IMR-90 (cell line): ENCODE measurements at regions not wholly inside any gene's neighbourhood (a gene's known extent, or its start where the extent isn't known, plus 50 kb on each side); places are given as distances from the start of the nearest gene placed in this dataset.

Experiments
- ATAC-seq: fragments of 200-7000 bp; cut with Tn5 transposase; 2 replicates; pipeline ENCODE4 v1.9.1; 2020; ENCODE audit warnings: low read depth, mild to moderate bottlenecking, moderate library complexity
- BruUV-seq: library from RNA; stranded (reverse); fragments of 400-500 nt; replicated peaks from 2 replicates; lab custom pipeline; 2021; lab: Mats Ljungman, UMichigan
- CTCF ChIA-PET: fragments of 300-600 bp; formaldehyde crosslinking; extraction: SDS; loops from one replicate; lab custom pipeline; 2021; ENCODE audit warnings: antibody characterized with exemption; lab: Yijun Ruan, JAX
- POLR2A ChIA-PET: fragments of 300-600 bp; sonication (Branson Sonifier 250); formaldehyde crosslinking; loops from one replicate; lab custom pipeline; 2022; ENCODE audit warnings: antibody characterized with exemption; ENCODE audit not compliant: unreplicated experiment; lab: Charles Lee
- DNase-seq: peaks from one replicate; pipeline ENCODE4 v3.0.0; 2013
- H2AFZ ChIP-seq: replicated peaks from 2 replicates; pipeline ENCODE3; 2013; ENCODE audit warnings: low read length, mild to moderate bottlenecking; ENCODE audit not compliant: poor library complexity
- H2AK5ac ChIP-seq: 2 replicates; pipeline ENCODE4 v1.6.1; 2013; ENCODE audit warnings: low read depth, low read length, inconsistent platforms
- H2AK9ac ChIP-seq: replicated peaks from 2 replicates; pipeline ENCODE3; 2013; ENCODE audit warnings: mild to moderate bottlenecking, low read depth, low read length, moderate library complexity; ENCODE audit not compliant: poor library complexity
- H2BK120ac ChIP-seq: 2 replicates; pipeline ENCODE4 v1.6.1; 2013; ENCODE audit warnings: low read depth, low read length, inconsistent platforms
- H2BK15ac ChIP-seq: 3 replicates; pipeline ENCODE4 v1.6.1; 2013; ENCODE audit warnings: low read depth, low read length, inconsistent platforms
- H2BK20ac ChIP-seq: 2 replicates; pipeline ENCODE4 v1.6.1; 2013; ENCODE audit warnings: low read depth, mild to moderate bottlenecking, inconsistent platforms, low read length, moderate library complexity
- H2BK5ac ChIP-seq: 2 replicates; pipeline ENCODE4 v1.6.1; 2013; ENCODE audit warnings: mild to moderate bottlenecking, low read depth, low read length, inconsistent platforms; ENCODE audit not compliant: poor library complexity, severe bottlenecking
- H3K14ac ChIP-seq: replicated peaks from 2 replicates; pipeline ENCODE4 v1.6.1; 2013; ENCODE audit warnings: low read depth, low read length, inconsistent platforms
- H3K18ac ChIP-seq: 2 replicates; pipeline ENCODE4 v1.6.1; 2013; ENCODE audit warnings: low read depth, low read length, control low read depth
- H3K23ac ChIP-seq: 2 replicates; pipeline ENCODE4 v1.6.1; 2013; ENCODE audit warnings: low read depth, low read length, inconsistent platforms
- H3K27ac ChIP-seq: 2 replicates; pipeline ENCODE4 v1.5.1; 2013; ENCODE audit warnings: mild to moderate bottlenecking, control low read depth, low read length; ENCODE audit not compliant: insufficient read depth
- H3K27me3 ChIP-seq: 2 replicates; pipeline ENCODE4 v1.6.1; 2013; ENCODE audit warnings: low read length; ENCODE audit not compliant: control insufficient read depth, insufficient read depth
- H3K36me3 ChIP-seq: 2 replicates; pipeline ENCODE4 v1.6.1; 2013; ENCODE audit warnings: low read length, mixed read lengths; ENCODE audit not compliant: control insufficient read depth, insufficient read depth
- H3K4ac ChIP-seq: 2 replicates; pipeline ENCODE4 v1.6.1; 2013; ENCODE audit warnings: low read depth, low read length, inconsistent platforms
- H3K4me1 ChIP-seq: 2 replicates; pipeline ENCODE4 v1.6.1; 2013; ENCODE audit warnings: low read length, mixed read lengths; ENCODE audit not compliant: control insufficient read depth, insufficient read depth
- H3K4me2 ChIP-seq: 2 replicates; pipeline ENCODE4 v1.6.1; 2013; ENCODE audit warnings: low read depth, mild to moderate bottlenecking, control low read depth, low read length, moderate library complexity
- H3K4me3 ChIP-seq: 2 replicates; pipeline ENCODE4 v1.5.1; 2013; ENCODE audit warnings: low read depth, mild to moderate bottlenecking, control low read depth, low read length, moderate library complexity; ENCODE audit not compliant: insufficient read depth
- H3K56ac ChIP-seq: 2 replicates; pipeline ENCODE4 v1.6.1; 2013; ENCODE audit warnings: low read length, inconsistent platforms; ENCODE audit not compliant: insufficient read depth; ENCODE audit errors: extremely low read depth
- H3K79me1 ChIP-seq, 2 experiments: 2 replicates each; pipeline ENCODE4 v1.6.1; 2013; ENCODE audit warnings: low read length in 2 of 2, inconsistent platforms in 1 of 2, low read depth in 1 of 2
- H3K9ac ChIP-seq: 2 replicates; pipeline ENCODE4 v1.6.1; 2013; ENCODE audit warnings: low read depth, low read length, control low read depth
- H3K9me1 ChIP-seq: 2 replicates; pipeline ENCODE4 v1.6.1; 2013; ENCODE audit warnings: low read length, inconsistent platforms; ENCODE audit not compliant: insufficient read depth
- H3K9me3 ChIP-seq: 2 replicates; pipeline ENCODE4 v1.6.1; 2013; ENCODE audit warnings: low read length; ENCODE audit not compliant: control insufficient read depth, insufficient read depth
- H4K20me1 ChIP-seq: 2 replicates; pipeline ENCODE4 v1.6.1; 2013; ENCODE audit warnings: low read length, inconsistent platforms; ENCODE audit not compliant: insufficient read depth
- H4K5ac ChIP-seq: 2 replicates; pipeline ENCODE4 v1.6.1; 2013; ENCODE audit warnings: mild to moderate bottlenecking, low read depth, low read length, control low read depth
- H4K8ac ChIP-seq, 2 experiments: 2 replicates each; pipeline ENCODE4 v1.6.1; 2013; ENCODE audit warnings: low read depth in 2 of 2, low read length in 2 of 2, control low read depth in 1 of 2, inconsistent platforms in 1 of 2
- H4K91ac ChIP-seq: 2 replicates; pipeline ENCODE4 v1.6.1; 2013; ENCODE audit warnings: low read depth, low read length, inconsistent platforms; ENCODE audit not compliant: insufficient read depth
- CTCF ChIP-seq: conservative IDR thresholded peaks from 2 replicates; pipeline ENCODE4 v1.5.1; 2012; ENCODE audit warnings: mild to moderate bottlenecking, low read depth, low read length, improper control_type of control experiment
- ELK1 ChIP-seq: fragments of 150-350 bp; IDR thresholded peaks from 2 replicates; pipeline ENCODE4 v1.6.1; 2016; ENCODE audit warnings: low read depth, mild to moderate bottlenecking, low read length, moderate library complexity, borderline replicate concordance
- FOS ChIP-seq: fragments of 150-350 bp; IDR thresholded peaks from 2 replicates; pipeline ENCODE4 v1.6.1; 2016; ENCODE audit warnings: low read depth, low read length
- MAZ ChIP-seq: IDR thresholded peaks from 2 replicates; pipeline ENCODE4 v1.6.1; 2012; ENCODE audit warnings: low read depth, mild to moderate bottlenecking, low read length, improper control_type of control experiment, moderate library complexity, borderline replicate concordance
- MXI1 ChIP-seq: IDR thresholded peaks from 2 replicates; pipeline ENCODE4 v1.6.1; 2012; ENCODE audit warnings: low read depth, mild to moderate bottlenecking, low read length, moderate library complexity, borderline replicate concordance
- POLR2A ChIP-seq: IDR thresholded peaks from 2 replicates; pipeline ENCODE4 v1.6.1; 2012; ENCODE audit warnings: mild to moderate bottlenecking, low read depth, low read length
- SMC3 ChIP-seq: fragments of 150-350 bp; IDR thresholded peaks from 2 replicates; pipeline ENCODE4 v1.6.1; 2016; ENCODE audit warnings: low read depth, mild to moderate bottlenecking, antibody characterized with exemption, low read length, moderate library complexity
- WGBS, 2 experiments: methylation state at CpG; one replicate each; pipeline versions ENCODE4 v1.1.5 to v1.1.7; 2013; ENCODE audit warnings: missing lambda C conversion rate in 2 of 2; ENCODE audit not compliant: insufficient read length in 1 of 2; ENCODE audit errors: extremely low coverage in 2 of 2; 5-methylcytosine and 5-hydroxymethylcytosine counted together
- dilution Hi-C: fragments of 300-500 bp; cut with HindIII; formaldehyde crosslinking; loops from one replicate; pipeline ENCODE4 v1.14.3; 2018; ENCODE audit warnings: low sequenced_read_pairs; ENCODE audit not compliant: unreplicated experiment
- in situ Hi-C: fragments of 300-500 bp; cut with MboI; formaldehyde crosslinking; loops from 3 replicates; pipeline ENCODE4 v1.14.3; 2019; ENCODE audit warnings: low sequenced_read_pairs, inconsistent platforms, mixed read lengths
- intact Hi-C: fragments of 100-400 bp; cut with micrococcal nuclease; formaldehyde crosslinking; loops from 2 replicates; pipeline ENCODE4 v1.10.0; 2022

GRCh38 chr1:38502758-38503157 is 356.8 kb downstream of the RRAGC start:
- Histone ChIP-seq H3K27ac (no peak overlapping the region), H2AK5ac (no peak overlapping the region), H3K27me3 (no peaks in the 10 kb centered on the region), H3K4ac (no peak overlapping the region), H3K23ac (no peak overlapping the region), H3K9me3 (no peaks in the 10 kb centered on the region), H4K8ac (no peak overlapping the region), H3K18ac (no peak overlapping the region), H3K4me3 (no peak overlapping the region), H4K91ac (no peak overlapping the region), H4K20me1 (no peaks in the 10 kb centered on the region), H3K79me1 (no peaks in the 10 kb centered on the region), H3K56ac (no peak overlapping the region), H2BK15ac (no peak overlapping the region), H2AFZ (no peak overlapping the region), H2BK20ac (no peak overlapping the region), H3K4me1 (no peaks in the 10 kb centered on the region), H4K5ac (no peak overlapping the region), H3K9me1 (no peaks in the 10 kb centered on the region), H2AK9ac (no peak overlapping the region), H3K14ac (no peak overlapping the region), H2BK120ac (no peak overlapping the region), H3K4me2 (no peak overlapping the region), H2BK5ac (no peak overlapping the region), H3K9ac (no peak overlapping the region), H3K36me3 (no peaks in the 10 kb centered on the region)
- no CpG with 5 or more reads among the region's 4 CpGs for WGBS, 2 experiments
- dilution Hi-C loops = no loop called here
- CTCF ChIA-PET = no interaction called here
- no peak for DNase-seq
- POLR2A ChIA-PET = no interaction called here
- BruUV-seq = no TSS peak
- no peak for ATAC-seq
- TF ChIP-seq FOS = no peak
- TF ChIP-seq MAZ = no peak
- 0 out of 2 replicates have a peak, but pooled peaks have one; percentile 14 for TF ChIP-seq CTCF
- no peak for TF ChIP-seq ELK1
- no peak for TF ChIP-seq SMC3
- TF ChIP-seq MXI1 = no peak
- no peak for TF ChIP-seq POLR2A
- intact Hi-C loops = loop anchor here (5.0 kb wide), 1 partner anchor 475 kb away; no protein-coding TSS in a partner anchor
- in situ Hi-C loops = no loop called here
